Left lung (tissue), 4 donors: ENCODE measurements at regions not wholly inside any gene's neighbourhood (a gene's known extent, or its start where the extent isn't known, plus 50 kb on each side); places are given as distances from the start of the nearest gene placed in this dataset.

Source experiments
- ATAC-seq: fragments of 200-7000 bp; cut with Tn5 transposase; one replicate; pipeline ENCODE4 v1.9.1; 2020; ENCODE audit warnings: moderate library complexity
- DNase-seq, 4 donors: peaks; one replicate each; pipeline ENCODE4 v3.0.0-alpha.2; 2013 to 2020
- H3K27ac ChIP-seq, 2 donors: fragments of 200-600 bp; sonication (generic) in 1 of 2; one replicate each; pipeline versions ENCODE4 v1.5.0 to v1.8.0; 2020 to 2021
- H3K27me3 ChIP-seq, 2 donors: fragments of 200-600 bp; sonication (generic) in 1 of 2; one replicate each; pipeline versions ENCODE4 v1.5.0 to v1.8.0; 2020 to 2021
- H3K36me3 ChIP-seq, 2 donors: fragments of 200-600 bp; sonication (generic) in 1 of 2; one replicate each; pipeline versions ENCODE4 v1.5.0 to v1.8.0; 2020 to 2021
- H3K4me1 ChIP-seq, 2 donors: fragments of 200-600 bp; one replicate each; pipeline ENCODE4 v1.8.0; 2021
- H3K4me3 ChIP-seq, 2 donors: fragments of 200-600 bp; sonication (generic) in 1 of 2; one replicate each; pipeline versions ENCODE4 v1.5.0 to v1.8.0; 2020 to 2021; ENCODE audit warnings: mild to moderate bottlenecking in 1 of 2
- H3K9me3 ChIP-seq, 2 donors: fragments of 200-600 bp; sonication (generic) in 1 of 2; one replicate each; pipeline versions ENCODE4 v1.5.0 to v1.8.0; 2020 to 2021
- CTCF ChIP-seq, 2 donors: fragments of 200-600 bp; sonication (generic) in 1 of 2; IDR thresholded peaks; one replicate each; pipeline versions ENCODE4 v1.5.0 to v1.8.0; 2021; ENCODE audit warnings: antibody characterized with exemption in 2 of 2
- intact Hi-C, 2 donors: fragments of 100-400 bp; cut with DNase I; formaldehyde crosslinking; loops; one replicate each; pipeline versions ENCODE4 v1.11.2 to v1.14.2; 2022
- donor health status: DM: no; HTN: yes; CAD: no.
- donor health status: DM: no; HTN: no; CAD: no.

GRCh38 chr1:103905363-103905762 lies 155.7 kb downstream of the AMY1C start:
- ATAC-seq = no peak
- H3K36me3 ChIP-seq = no peaks in the 10 kb centered on the region
- H3K9me3 ChIP-seq = no peaks in the 10 kb centered on the region
- no peak overlapping the region for H3K27ac ChIP-seq
- no peak overlapping the region for H3K4me3 ChIP-seq
- no peak for DNase-seq
- H3K4me1 ChIP-seq = no peaks in the 10 kb centered on the region
- no peaks in the 10 kb centered on the region for H3K27me3 ChIP-seq
- intact Hi-C loops = no loop called here
- TF ChIP-seq CTCF (IDR thresholded peaks at IDR 0.05) = no peak

GRCh38 chr1:103911450-103911849 lies 161.8 kb downstream of the AMY1C start:
- ATAC-seq = no peak

DNA sequence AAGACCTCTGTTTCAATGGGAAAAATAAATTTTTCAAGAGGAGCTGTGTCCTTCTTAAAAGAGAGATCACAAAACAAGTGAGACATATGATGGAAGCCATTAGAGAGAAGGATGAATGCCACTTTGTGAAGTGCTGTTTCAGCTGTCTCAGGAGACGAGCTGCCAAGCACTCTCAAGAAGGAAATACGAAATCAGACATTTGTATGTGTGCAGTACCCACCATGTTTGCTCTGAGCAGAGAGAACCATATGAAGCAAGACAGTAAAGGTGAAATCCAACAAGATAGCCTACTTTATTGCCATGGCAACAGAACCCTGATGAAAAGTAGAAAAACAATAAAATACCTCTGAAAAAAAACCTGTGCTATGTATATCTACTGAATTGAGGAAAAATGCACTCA lies 168.1 kb downstream of the AMY1C start:
- intact Hi-C loops = no loop called here
- no peaks in the 10 kb centered on the region for H3K27me3 ChIP-seq
- H3K4me1 ChIP-seq = no peaks in the 10 kb centered on the region
- TF ChIP-seq CTCF (IDR thresholded peaks at IDR 0.05) = no peak
- H3K4me3 ChIP-seq = no peak overlapping the region
- H3K27ac ChIP-seq = no peak overlapping the region
- H3K9me3 ChIP-seq = peaks cover 0 to 10% of the 10 kb centered on the region in 2 donors
- no peaks in the 10 kb centered on the region for H3K36me3 ChIP-seq
- ATAC-seq = no peak
- no peak for DNase-seq

More at GRCh38 chr1:103911450-103911849, 161.8 kb downstream of the AMY1C start:
- Histone ChIP-seq H3K4me3 (no peak overlapping the region), H3K36me3 (no peaks in the 10 kb centered on the region), H3K27me3 (no peaks in the 10 kb centered on the region), H3K9me3 (peaks cover 0 to 5% of the 10 kb centered on the region in 2 donors), H3K4me1 (no peaks in the 10 kb centered on the region), H3K27ac (no peak overlapping the region)
- intact Hi-C loops = no loop called here
- DNase-seq = no peak
- no peak for TF ChIP-seq CTCF (IDR thresholded peaks at IDR 0.05)

DNA sequence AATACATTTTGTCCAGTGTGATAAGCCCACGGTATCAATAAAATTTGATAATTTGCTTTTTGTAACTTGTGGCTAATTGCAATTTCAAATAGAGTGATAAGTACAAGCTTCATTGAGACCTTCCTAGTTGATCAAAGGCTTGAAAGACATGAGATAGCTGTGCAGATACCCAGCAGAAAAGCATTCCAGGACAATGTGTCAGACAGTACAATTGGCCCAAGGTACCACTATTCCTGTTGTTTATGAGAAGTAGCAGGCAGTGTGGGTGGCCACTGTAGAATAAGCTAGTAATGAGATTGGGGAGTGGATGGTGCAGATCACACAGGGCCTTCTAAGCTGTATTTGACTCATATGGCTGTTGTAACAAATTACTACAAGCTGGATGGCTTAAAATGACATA lies 182.2 kb downstream of the AMY1C start:
- Histone ChIP-seq H3K36me3 (no peaks in the 10 kb centered on the region), H3K27ac (no peak overlapping the region), H3K4me3 (no peak overlapping the region), H3K9me3 (peaks cover 0 to 6% of the 10 kb centered on the region in 2 donors), H3K4me1 (no peaks in the 10 kb centered on the region), H3K27me3 (no peaks in the 10 kb centered on the region)
- intact Hi-C loops = no loop called here
- no peak for TF ChIP-seq CTCF (IDR thresholded peaks at IDR 0.05)
- no peak for DNase-seq
- ATAC-seq = no peak

DNA sequence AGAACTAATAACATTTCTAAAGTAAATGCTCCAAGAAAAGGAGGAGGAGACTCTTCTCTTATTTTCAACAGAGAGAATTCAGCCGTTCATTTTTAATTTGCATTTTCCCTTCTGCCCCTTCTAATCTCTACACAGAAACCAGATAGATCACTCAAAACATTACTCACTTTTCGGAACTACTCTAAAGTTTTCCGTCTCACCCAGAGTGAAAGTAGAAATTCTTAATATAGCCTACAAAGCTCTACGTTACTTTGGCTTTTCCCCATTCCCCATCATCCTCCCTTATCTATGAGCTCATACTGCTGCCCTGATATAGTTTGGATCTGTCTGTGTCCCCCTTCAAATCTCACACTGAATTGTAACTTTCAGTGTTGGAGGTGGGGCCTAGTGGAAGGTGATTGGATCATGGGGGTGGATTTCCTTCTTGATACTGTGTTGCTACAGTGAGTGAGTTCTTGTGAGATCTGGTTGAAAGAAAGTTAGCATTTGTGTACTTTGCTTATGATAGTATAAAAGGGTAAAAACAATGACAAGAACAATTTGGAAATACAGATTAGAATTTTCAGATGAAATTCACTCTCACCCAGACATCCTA lies 188.2 kb downstream of the AMY1C start:
- TF ChIP-seq CTCF (IDR thresholded peaks at IDR 0.05) = no peak
- no peak overlapping the region for H3K27ac ChIP-seq
- DNase-seq (no peak), ATAC-seq (no peak)
- no peaks in the 10 kb centered on the region for H3K4me1 ChIP-seq
- H3K36me3 ChIP-seq = no peaks in the 10 kb centered on the region
- intact Hi-C loops = no loop called here
- H3K9me3 ChIP-seq = no peaks in the 10 kb centered on the region
- H3K4me3 ChIP-seq = no peak overlapping the region
- H3K27me3 ChIP-seq = no peaks in the 10 kb centered on the region
